ENCODE measurements at regions not wholly inside any gene's neighbourhood (a gene's known extent, or its start where the extent isn't known, plus 50 kb on each side); places are given as distances from the start of the nearest gene placed in this dataset.

GRCh38 chr18:79585395-79586370 is 93.9 kb upstream of the CTDP1 start:
- intact Hi-C loops (cut with micrococcal nuclease; ENCODE audit: unreplicated experiment) = no loop called here

DNA sequence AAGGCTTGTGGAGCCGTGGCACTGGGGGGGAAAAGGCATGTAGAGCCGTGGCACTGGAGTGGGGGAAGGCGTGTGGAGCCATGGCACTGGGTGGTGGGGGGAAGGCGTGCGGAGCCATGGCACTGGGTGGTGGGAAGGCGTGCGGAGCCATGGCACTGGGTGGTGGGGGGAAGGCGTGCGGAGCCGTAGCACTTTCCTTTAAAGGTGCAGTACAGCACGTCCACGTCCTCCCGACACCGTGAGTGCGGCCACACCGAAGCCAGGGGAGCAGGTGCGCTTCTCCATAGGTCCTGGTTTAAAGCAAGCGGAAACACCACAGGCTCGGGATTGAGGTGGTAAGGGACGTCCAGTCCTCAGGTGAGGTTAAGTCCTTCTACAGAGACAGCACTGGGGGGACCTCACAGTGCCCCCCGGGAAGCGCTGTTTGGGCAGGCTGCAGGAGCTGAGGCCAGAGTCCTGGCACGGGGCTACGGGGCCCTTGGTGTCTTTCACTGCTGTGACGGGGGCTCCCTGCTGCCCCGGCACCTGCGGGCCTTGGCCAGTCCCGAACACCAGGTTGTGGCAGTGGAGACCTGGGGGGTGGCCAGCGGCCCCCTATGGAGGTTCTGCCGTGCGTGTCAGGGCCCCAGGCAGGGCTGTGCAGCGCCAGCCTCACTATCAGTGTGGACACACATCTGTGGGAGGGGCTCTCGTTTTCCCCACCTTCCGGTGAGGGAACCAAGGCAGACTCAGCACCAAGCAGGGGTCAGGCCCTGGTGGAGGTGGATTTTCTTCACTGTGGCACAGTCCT is 93.0 kb upstream of the CTDP1 start:
- H3K4me1 ChIP-seq (ENCODE audit: insufficient read depth, low read length, poor library complexity, severe bottlenecking) = no peaks in the 10 kb centered on the region
- no peak overlapping the region for H2AFZ ChIP-seq (ENCODE audit: low read length)
- no peak overlapping the region for H3K27ac ChIP-seq (ENCODE audit: low read depth, low read length, poor library complexity, severe bottlenecking)
- ChIA-PET POLR2A (no interaction called here), CTCF (ENCODE audit: unreplicated experiment) (no interaction called here)
- H3K4me2 ChIP-seq (ENCODE audit: low read length) = no peak overlapping the region
- intact Hi-C loops (cut with micrococcal nuclease; ENCODE audit: unreplicated experiment) = no loop called here
- H3K36me3 ChIP-seq (ENCODE audit: insufficient read depth, low read length) = no peaks in the 10 kb centered on the region
- H3K79me2 ChIP-seq (ENCODE audit: insufficient read depth, low read depth, low read length) = no peaks in the 10 kb centered on the region
- H3K4me3 ChIP-seq (ENCODE audit: low read depth, low read length, poor library complexity, severe bottlenecking) = no peak overlapping the region
- DNase-seq (ENCODE audit: low spot score) = no peak
- no peaks in the 10 kb centered on the region for H3K9me3 ChIP-seq (ENCODE audit: low read length)
- no peaks in the 10 kb centered on the region for H3K9me2 ChIP-seq (ENCODE audit: insufficient read depth, low read length)
- TF ChIP-seq EZH2phosphoT487 (IDR thresholded peaks at IDR 0.05; ENCODE audit: borderline replicate concordance, low read depth, low read length) (no peak), CTCF (conservative IDR thresholded peaks at IDR 0.05; ENCODE audit: low read length) (no peak)
- H4K20me1 ChIP-seq (ENCODE audit: insufficient read depth, low read length) = no peaks in the 10 kb centered on the region
- no TSS peak for BruUV-seq (replicated peaks)

More at GRCh38 chr18:79585395-79586370, 93.9 kb upstream of the CTDP1 start:
- no peaks in the 10 kb centered on the region for H3K79me2 ChIP-seq (ENCODE audit: insufficient read depth, low read depth, low read length)
- no peaks in the 10 kb centered on the region for H4K20me1 ChIP-seq (ENCODE audit: insufficient read depth, low read length)
- H2AFZ ChIP-seq (ENCODE audit: low read length) = no peak overlapping the region
- no peaks in the 10 kb centered on the region for H3K4me1 ChIP-seq (ENCODE audit: insufficient read depth, low read length, poor library complexity, severe bottlenecking)
- TF ChIP-seq EZH2phosphoT487 (IDR thresholded peaks at IDR 0.05; ENCODE audit: borderline replicate concordance, low read depth, low read length) (no peak), CTCF (conservative IDR thresholded peaks at IDR 0.05; ENCODE audit: low read length) (no peak)
- no peak overlapping the region for H3K27ac ChIP-seq (ENCODE audit: low read depth, low read length, poor library complexity, severe bottlenecking)
- no peak overlapping the region for H3K4me2 ChIP-seq (ENCODE audit: low read length)
- H3K9me2 ChIP-seq (ENCODE audit: insufficient read depth, low read length) = no peaks in the 10 kb centered on the region
- no peaks in the 10 kb centered on the region for H3K36me3 ChIP-seq (ENCODE audit: insufficient read depth, low read length)
- no peaks in the 10 kb centered on the region for H3K9me3 ChIP-seq (ENCODE audit: low read length)
- CTCF ChIA-PET (ENCODE audit: unreplicated experiment) = no interaction called here
- POLR2A ChIA-PET = interaction anchor here (0.6 kb wide), 1 partner anchor 62 kb away, joined by 3 read pairs; no protein-coding TSS in a partner anchor
- BruUV-seq (replicated peaks) = no TSS peak
- peak; percentile 1 for DNase-seq (ENCODE audit: low spot score)
- H3K4me3 ChIP-seq (ENCODE audit: low read depth, low read length, poor library complexity, severe bottlenecking) = no peak overlapping the region

Data from OCI-LY7 (cell line).